ENCODE measurements at regions not wholly inside any gene's neighbourhood (a gene's known extent, or its start where the extent isn't known, plus 50 kb on each side); places are given as distances from the start of the nearest gene placed in this dataset.

DNA sequence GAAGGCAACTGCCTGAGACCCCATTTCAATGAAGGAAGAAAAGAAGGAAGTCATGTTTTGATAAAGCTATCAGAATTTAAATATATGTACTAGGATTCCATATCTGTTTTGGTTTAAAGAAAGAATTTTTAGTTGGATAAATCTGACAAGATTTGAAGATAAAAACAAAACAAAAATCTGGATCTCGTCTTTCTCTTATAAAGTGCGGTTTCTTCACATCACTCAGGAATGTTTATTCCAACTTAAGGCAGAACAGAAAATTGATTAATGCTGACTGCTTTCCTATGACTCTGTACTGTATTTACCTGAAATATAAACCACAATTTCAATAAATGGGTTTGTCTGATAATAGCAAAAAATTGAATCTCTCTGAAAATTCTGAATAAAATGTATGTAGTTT is 439.7 kb downstream of the RFPL4B start:
- no peaks in the 10 kb centered on the region for H3K27me3 ChIP-seq (ENCODE audit: control insufficient read depth in 2 of 2, insufficient read depth in 1 of 2, low read length in 1 of 2)
- WGBS = 99% methylated on average over 2 of the region's 2 CpGs
- no peaks in the 10 kb centered on the region for H3K4me1 ChIP-seq (ENCODE audit: control insufficient read depth in 2 of 2, insufficient read depth in 2 of 2, low read length in 2 of 2)

DNA sequence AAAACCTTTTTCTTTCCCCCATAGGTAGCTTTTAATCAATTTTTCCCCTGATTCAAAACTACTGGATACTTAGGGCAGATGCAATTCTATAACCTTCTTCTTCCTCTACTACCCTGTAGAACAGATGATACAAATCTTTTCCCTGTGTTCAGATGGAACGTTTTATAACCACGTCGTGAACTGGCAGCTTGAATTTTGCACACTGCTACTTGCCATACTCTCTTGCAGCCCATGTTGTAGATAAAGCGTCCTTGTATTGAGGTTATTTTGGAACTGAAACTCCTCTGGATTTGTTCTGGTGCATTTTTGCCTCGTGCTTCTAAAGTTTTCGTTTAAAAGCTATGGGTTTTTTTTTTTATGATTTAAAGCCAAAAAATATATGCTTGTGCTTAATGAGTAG is 440.2 kb downstream of the RFPL4B start:
- Histone ChIP-seq H3K36me3 (ENCODE audit: control insufficient read depth in 2 of 2, insufficient read depth in 2 of 2, low read length in 1 of 2) (no peaks in the 10 kb centered on the region), H3K4me1 (ENCODE audit: control insufficient read depth in 2 of 2, insufficient read depth in 2 of 2, low read length in 2 of 2) (no peaks in the 10 kb centered on the region), H3K9me3 (ENCODE audit: control insufficient read depth in 2 of 2, insufficient read depth in 1 of 2, low read length in 1 of 2) (no peaks in the 10 kb centered on the region), H3K27ac (ENCODE audit: low read depth in 1 of 2, low read length in 1 of 2) (no peak overlapping the region), H3K27me3 (ENCODE audit: control insufficient read depth in 2 of 2, insufficient read depth in 1 of 2, low read length in 1 of 2) (no peaks in the 10 kb centered on the region), H3K4me3 (ENCODE audit: low read length in 2 of 2) (no peak overlapping the region)
- WGBS = 94% methylated on average over 6 of the region's 6 CpGs
- DNase-seq (ENCODE audit: low read depth in 6 of 9, low spot score in 9 of 9) = no peak

More for the DNA sequence above, 439.7 kb downstream of the RFPL4B start:
- no peak overlapping the region for H3K4me3 ChIP-seq (ENCODE audit: low read length in 2 of 2)
- H3K9me3 ChIP-seq (ENCODE audit: control insufficient read depth in 2 of 2, insufficient read depth in 1 of 2, low read length in 1 of 2) = no peaks in the 10 kb centered on the region
- no peaks in the 10 kb centered on the region for H3K36me3 ChIP-seq (ENCODE audit: control insufficient read depth in 2 of 2, insufficient read depth in 2 of 2, low read length in 1 of 2)
- DNase-seq (ENCODE audit: low read depth in 6 of 9, low spot score in 9 of 9) = no peak
- no peak overlapping the region for H3K27ac ChIP-seq (ENCODE audit: low read depth in 1 of 2, low read length in 1 of 2)

DNA sequence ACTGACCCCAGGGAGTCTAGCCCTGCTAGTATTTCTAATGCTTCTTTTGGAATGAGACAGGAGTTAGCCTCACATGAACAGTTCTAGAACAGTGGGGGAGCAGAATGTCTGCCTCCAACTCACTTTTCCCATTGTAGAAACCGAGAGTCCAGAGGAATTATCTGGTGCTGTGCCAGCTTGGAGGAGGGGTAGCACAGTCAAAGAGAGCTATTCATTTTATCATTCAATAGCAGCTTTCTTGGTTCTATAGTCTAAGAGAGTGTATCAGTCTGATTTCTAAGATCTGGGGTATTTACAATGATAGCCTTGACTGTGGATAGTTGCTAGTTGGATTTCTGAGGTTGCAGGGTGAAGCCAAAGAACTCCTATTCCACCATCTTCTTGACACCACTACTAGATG is 448.2 kb downstream of the RFPL4B start:
- Histone ChIP-seq H3K9me3 (ENCODE audit: control insufficient read depth in 2 of 2, insufficient read depth in 1 of 2, low read length in 1 of 2) (no peaks in the 10 kb centered on the region), H3K4me1 (ENCODE audit: control insufficient read depth in 2 of 2, insufficient read depth in 2 of 2, low read length in 2 of 2) (no peaks in the 10 kb centered on the region), H3K4me3 (ENCODE audit: low read length in 2 of 2) (no peak overlapping the region), H3K36me3 (ENCODE audit: control insufficient read depth in 2 of 2, insufficient read depth in 2 of 2, low read length in 1 of 2) (no peaks in the 10 kb centered on the region), H3K27ac (ENCODE audit: low read depth in 1 of 2, low read length in 1 of 2) (no peak overlapping the region), H3K27me3 (ENCODE audit: control insufficient read depth in 2 of 2, insufficient read depth in 1 of 2, low read length in 1 of 2) (no peaks in the 10 kb centered on the region)
- no peak for DNase-seq (ENCODE audit: low read depth in 6 of 9, low spot score in 9 of 9)
- 89% methylated on average over 1 of the region's 1 CpG for WGBS

DNA sequence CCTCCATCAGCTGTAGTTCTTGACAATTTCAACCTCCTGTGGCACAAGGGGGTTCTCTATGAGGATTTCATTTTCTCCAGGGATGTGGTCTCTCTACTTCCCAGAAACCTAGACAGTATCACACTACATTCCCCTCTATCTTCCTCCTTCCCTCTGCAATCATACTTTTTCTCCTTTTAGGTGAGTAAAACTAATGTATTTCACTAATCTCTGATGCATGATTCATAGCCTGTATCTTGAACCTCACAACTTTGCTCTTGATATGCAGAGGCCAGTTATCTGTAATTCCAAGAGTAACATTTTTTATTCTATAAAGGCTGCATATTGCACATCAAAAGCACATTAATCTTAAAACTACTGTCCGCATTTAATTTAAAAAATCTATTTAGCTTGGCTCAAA is 449.6 kb downstream of the RFPL4B start:
- no peaks in the 10 kb centered on the region for H3K27me3 ChIP-seq (ENCODE audit: control insufficient read depth in 2 of 2, insufficient read depth in 1 of 2, low read length in 1 of 2)
- WGBS = 96% methylated on average over 1 of the region's 1 CpG
- no peaks in the 10 kb centered on the region for H3K9me3 ChIP-seq (ENCODE audit: control insufficient read depth in 2 of 2, insufficient read depth in 1 of 2, low read length in 1 of 2)
- no peaks in the 10 kb centered on the region for H3K4me1 ChIP-seq (ENCODE audit: control insufficient read depth in 2 of 2, insufficient read depth in 2 of 2, low read length in 2 of 2)
- H3K4me3 ChIP-seq (ENCODE audit: low read length in 2 of 2) = no peak overlapping the region
- H3K36me3 ChIP-seq (ENCODE audit: control insufficient read depth in 2 of 2, insufficient read depth in 2 of 2, low read length in 1 of 2) = no peaks in the 10 kb centered on the region
- no peak overlapping the region for H3K27ac ChIP-seq (ENCODE audit: low read depth in 1 of 2, low read length in 1 of 2)
- DNase-seq (ENCODE audit: low read depth in 6 of 9, low spot score in 9 of 9) = no peak

DNA sequence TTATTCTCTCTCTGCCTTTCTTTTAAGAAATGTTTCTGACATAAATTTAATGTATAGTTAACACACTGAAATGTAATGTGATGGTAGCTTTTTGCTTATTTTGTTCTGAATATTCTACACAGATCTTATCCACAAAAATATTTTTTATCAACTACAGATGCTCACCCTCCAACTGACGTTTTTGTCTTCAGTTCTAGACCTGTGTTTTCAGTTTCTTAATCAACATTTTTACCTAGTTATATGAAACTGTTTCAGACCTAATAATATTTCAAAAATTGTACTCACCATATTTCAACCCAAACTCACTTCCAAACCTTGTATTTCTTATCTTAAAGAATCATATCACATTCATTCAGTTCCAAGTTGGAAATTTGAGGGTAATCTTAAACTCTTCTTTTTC is 452.8 kb downstream of the RFPL4B start:
- no peaks in the 10 kb centered on the region for H3K36me3 ChIP-seq (ENCODE audit: control insufficient read depth in 2 of 2, insufficient read depth in 2 of 2, low read length in 1 of 2)
- 90% methylated on average over 1 of the region's 1 CpG for WGBS
- no peaks in the 10 kb centered on the region for H3K4me1 ChIP-seq (ENCODE audit: control insufficient read depth in 2 of 2, insufficient read depth in 2 of 2, low read length in 2 of 2)
- no peak for DNase-seq (ENCODE audit: low read depth in 6 of 9, low spot score in 9 of 9)
- H3K4me3 ChIP-seq (ENCODE audit: low read length in 2 of 2) = no peak overlapping the region
- no peaks in the 10 kb centered on the region for H3K9me3 ChIP-seq (ENCODE audit: control insufficient read depth in 2 of 2, insufficient read depth in 1 of 2, low read length in 1 of 2)
- H3K27me3 ChIP-seq (ENCODE audit: control insufficient read depth in 2 of 2, insufficient read depth in 1 of 2, low read length in 1 of 2) = no peaks in the 10 kb centered on the region
- no peak overlapping the region for H3K27ac ChIP-seq (ENCODE audit: low read depth in 1 of 2, low read length in 1 of 2)

DNA sequence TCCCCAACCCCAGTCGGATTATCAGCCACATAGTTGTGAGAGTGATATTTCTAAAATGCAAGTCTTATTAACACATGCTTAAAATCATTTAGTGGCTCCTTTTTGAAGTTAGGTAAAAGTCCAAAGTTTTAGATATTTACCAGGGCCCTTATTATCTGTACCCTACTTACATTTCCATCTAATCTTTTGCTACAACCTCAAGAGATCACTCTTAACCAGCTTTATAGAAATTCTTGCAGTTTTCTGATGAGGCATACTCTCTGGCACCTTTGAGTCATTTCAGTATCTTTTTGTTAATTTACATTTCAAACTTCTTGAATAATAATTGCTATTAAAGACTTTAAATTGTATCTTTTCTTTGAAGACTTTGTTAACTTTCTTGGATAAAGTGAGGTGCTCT is 453.3 kb downstream of the RFPL4B start:
- no peak overlapping the region for H3K4me3 ChIP-seq (ENCODE audit: low read length in 2 of 2)
- no peak overlapping the region for H3K27ac ChIP-seq (ENCODE audit: low read depth in 1 of 2, low read length in 1 of 2)
- no peaks in the 10 kb centered on the region for H3K36me3 ChIP-seq (ENCODE audit: control insufficient read depth in 2 of 2, insufficient read depth in 2 of 2, low read length in 1 of 2)
- H3K9me3 ChIP-seq (ENCODE audit: control insufficient read depth in 2 of 2, insufficient read depth in 1 of 2, low read length in 1 of 2) = no peaks in the 10 kb centered on the region
- no peak for DNase-seq (ENCODE audit: low read depth in 6 of 9, low spot score in 9 of 9)
- WGBS = 97% methylated on average over 1 of the region's 1 CpG
- H3K4me1 ChIP-seq (ENCODE audit: control insufficient read depth in 2 of 2, insufficient read depth in 2 of 2, low read length in 2 of 2) = no peaks in the 10 kb centered on the region
- H3K27me3 ChIP-seq (ENCODE audit: control insufficient read depth in 2 of 2, insufficient read depth in 1 of 2, low read length in 1 of 2) = no peaks in the 10 kb centered on the region

DNA sequence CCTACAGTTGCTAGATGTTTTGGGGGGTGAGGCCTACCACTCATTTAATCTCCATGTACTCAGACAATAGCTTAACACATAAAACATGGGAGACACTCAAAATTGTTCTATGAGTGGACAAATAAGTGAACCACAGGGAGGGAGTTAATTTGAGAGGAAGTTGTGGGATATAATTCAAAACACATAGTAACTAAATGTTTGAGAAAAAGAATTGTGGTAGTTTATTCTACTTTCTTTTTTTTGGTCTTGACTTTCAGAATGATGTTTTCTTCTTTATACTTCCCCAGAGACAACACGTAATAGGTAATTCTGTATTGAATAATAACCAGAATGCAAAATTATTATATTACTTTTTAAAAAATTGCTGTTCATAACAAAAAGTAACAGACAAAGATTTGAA is 453.8 kb downstream of the RFPL4B start:
- no peaks in the 10 kb centered on the region for H3K27me3 ChIP-seq (ENCODE audit: control insufficient read depth in 2 of 2, insufficient read depth in 1 of 2, low read length in 1 of 2)
- WGBS = 89% methylated on average over 1 of the region's 1 CpG
- no peak for DNase-seq (ENCODE audit: low read depth in 6 of 9, low spot score in 9 of 9)
- no peaks in the 10 kb centered on the region for H3K9me3 ChIP-seq (ENCODE audit: control insufficient read depth in 2 of 2, insufficient read depth in 1 of 2, low read length in 1 of 2)
- H3K27ac ChIP-seq (ENCODE audit: low read depth in 1 of 2, low read length in 1 of 2) = no peak overlapping the region
- H3K4me3 ChIP-seq (ENCODE audit: low read length in 2 of 2) = no peak overlapping the region
- no peaks in the 10 kb centered on the region for H3K36me3 ChIP-seq (ENCODE audit: control insufficient read depth in 2 of 2, insufficient read depth in 2 of 2, low read length in 1 of 2)
- no peaks in the 10 kb centered on the region for H3K4me1 ChIP-seq (ENCODE audit: control insufficient read depth in 2 of 2, insufficient read depth in 2 of 2, low read length in 2 of 2)

DNA sequence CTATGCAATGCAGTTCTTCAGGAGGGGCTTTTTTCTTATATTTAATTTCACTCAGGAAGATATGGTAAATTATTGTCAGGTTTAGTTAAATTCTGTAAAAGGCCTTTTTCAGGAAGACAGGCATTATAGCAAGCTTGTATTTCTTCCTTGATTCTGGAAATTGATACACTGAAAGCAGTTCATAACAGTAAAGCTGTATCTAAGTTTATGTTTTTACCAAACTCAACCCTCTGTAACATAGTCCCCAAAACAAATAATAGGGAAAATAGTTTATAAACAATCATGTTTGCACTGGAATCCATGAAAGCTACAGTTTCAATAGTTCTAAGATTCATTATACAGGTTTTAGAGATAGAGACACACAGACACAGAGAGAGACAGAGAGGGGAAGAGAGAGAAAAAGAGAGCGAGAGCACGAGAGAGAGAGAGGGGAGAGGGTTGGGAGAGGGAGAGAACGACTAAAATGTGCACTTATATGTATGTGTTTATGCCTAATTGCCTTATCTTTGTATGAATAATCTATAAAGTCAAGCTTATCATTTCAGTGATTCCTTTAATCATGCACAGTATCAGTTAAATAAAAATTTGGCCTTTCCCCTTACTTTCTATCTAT is 454.4 kb downstream of the RFPL4B start:
- no peak for DNase-seq (ENCODE audit: low read depth in 6 of 9, low spot score in 9 of 9)
- 92% methylated on average over 3 of the region's 3 CpGs for WGBS
- H3K4me3 ChIP-seq (ENCODE audit: low read length in 2 of 2) = no peak overlapping the region
- H3K4me1 ChIP-seq (ENCODE audit: control insufficient read depth in 2 of 2, insufficient read depth in 2 of 2, low read length in 2 of 2) = no peaks in the 10 kb centered on the region
- H3K27me3 ChIP-seq (ENCODE audit: control insufficient read depth in 2 of 2, insufficient read depth in 1 of 2, low read length in 1 of 2) = no peaks in the 10 kb centered on the region
- H3K36me3 ChIP-seq (ENCODE audit: control insufficient read depth in 2 of 2, insufficient read depth in 2 of 2, low read length in 1 of 2) = no peaks in the 10 kb centered on the region
- H3K27ac ChIP-seq (ENCODE audit: low read depth in 1 of 2, low read length in 1 of 2) = no peak overlapping the region
- H3K9me3 ChIP-seq (ENCODE audit: control insufficient read depth in 2 of 2, insufficient read depth in 1 of 2, low read length in 1 of 2) = no peaks in the 10 kb centered on the region

DNA sequence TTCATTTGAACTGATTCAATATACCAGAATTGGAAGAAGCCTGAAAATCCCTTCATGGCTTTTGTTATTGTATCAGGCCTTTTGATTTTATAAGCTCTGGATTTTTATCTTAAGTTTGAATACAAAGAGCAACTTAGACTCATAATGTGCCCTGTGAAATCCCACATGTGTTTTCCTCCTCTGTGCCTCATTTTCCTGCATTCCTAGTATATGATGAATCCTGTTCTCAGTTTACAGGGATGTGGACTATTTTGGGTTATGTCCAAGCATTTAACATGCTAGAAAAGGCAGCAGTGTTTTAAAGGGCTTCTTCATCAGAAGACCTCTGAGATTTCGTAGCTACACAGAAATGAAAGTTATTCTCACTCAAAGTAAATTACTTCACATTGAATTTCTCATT is 455.0 kb downstream of the RFPL4B start:
- DNase-seq (ENCODE audit: low read depth in 6 of 9, low spot score in 9 of 9) = no peak

More for the DNA sequence above, 455.0 kb downstream of the RFPL4B start:
- Histone ChIP-seq H3K4me1 (ENCODE audit: control insufficient read depth in 2 of 2, insufficient read depth in 2 of 2, low read length in 2 of 2) (no peaks in the 10 kb centered on the region), H3K9me3 (ENCODE audit: control insufficient read depth in 2 of 2, insufficient read depth in 1 of 2, low read length in 1 of 2) (no peaks in the 10 kb centered on the region), H3K4me3 (ENCODE audit: low read length in 2 of 2) (no peak overlapping the region), H3K27me3 (ENCODE audit: control insufficient read depth in 2 of 2, insufficient read depth in 1 of 2, low read length in 1 of 2) (no peaks in the 10 kb centered on the region), H3K36me3 (ENCODE audit: control insufficient read depth in 2 of 2, insufficient read depth in 2 of 2, low read length in 1 of 2) (no peaks in the 10 kb centered on the region), H3K27ac (ENCODE audit: low read depth in 1 of 2, low read length in 1 of 2) (no peak overlapping the region)
- WGBS = 82% methylated on average over 1 of the region's 1 CpG

Data from thymus (tissue), 11 donors.